ENCODE measurements at regions not wholly inside any gene's neighbourhood (a gene's known extent, or its start where the extent isn't known, plus 50 kb on each side); places are given as distances from the start of the nearest gene placed in this dataset.
"Not testable (repeated sequence)": the region's sequence is repeated elsewhere in the genome, so short reads cannot be mapped to it uniquely, and the experiment has no call there.

DNA sequence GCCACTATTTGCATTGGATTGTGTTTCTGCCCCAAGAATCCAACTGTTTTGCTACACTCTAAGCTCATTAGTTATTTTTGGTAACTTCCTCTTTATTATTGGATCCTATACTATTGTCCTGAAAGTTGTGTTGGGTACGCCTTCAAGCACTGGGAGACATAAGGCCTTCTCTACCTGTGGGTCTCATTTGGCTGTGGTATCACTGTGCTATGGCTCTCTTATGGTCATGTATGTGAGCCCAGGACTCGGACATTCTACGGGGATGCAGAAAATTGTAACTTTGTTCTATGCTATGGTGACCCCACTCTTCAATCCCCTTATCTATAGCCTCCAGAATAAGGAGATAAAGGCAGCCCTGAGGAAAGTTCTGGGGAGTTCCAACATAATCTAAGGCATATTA lies 213.6 kb downstream of the POTEM start:
- H3K27me3 Mint-ChIP-seq (ENCODE audit: low read depth in 2 of 2); H3K4me3 ChIP-seq (ENCODE audit: low read length); H3K4me3 Mint-ChIP-seq; H3K36me3 ChIP-seq (ENCODE audit: control insufficient read depth, insufficient read depth, low read length); H3K27ac Mint-ChIP-seq; H3K4me1 ChIP-seq (ENCODE audit: control insufficient read depth, insufficient read depth, low read length); H3K4me1 Mint-ChIP-seq; H3K9me3 ChIP-seq (ENCODE audit: control insufficient read depth, insufficient read depth, low read length); H3K27ac ChIP-seq (ENCODE audit: low read length); ATAC-seq; DNase-seq; intact Hi-C loops (cut with micrococcal nuclease); H3K27me3 ChIP-seq (ENCODE audit: control insufficient read depth, insufficient read depth, low read length); H3K9me3 Mint-ChIP-seq; H3K36me3 Mint-ChIP-seq: not testable (repeated sequence)
- 71% methylated on average over 1 of the region's 3 CpGs for WGBS (ENCODE audit: insufficient coverage)

DNA sequence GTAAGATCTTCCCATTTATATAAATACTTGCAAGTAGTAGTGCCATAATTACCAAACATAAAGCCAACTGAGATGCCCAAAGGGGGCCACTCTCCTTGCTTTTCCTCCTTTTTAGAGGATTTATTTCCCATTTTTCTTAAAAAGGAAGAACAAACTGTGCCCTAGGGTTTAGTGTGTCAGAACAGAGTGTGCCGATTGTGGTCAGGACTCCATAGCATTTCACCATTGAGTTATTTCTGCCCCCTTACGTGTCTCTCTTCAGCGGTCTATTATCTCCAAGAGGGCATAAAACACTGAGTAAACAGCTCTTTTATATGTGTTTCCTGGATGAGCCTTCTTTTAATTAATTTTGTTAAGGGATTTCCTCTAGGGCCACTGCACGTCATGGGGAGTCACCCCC lies 227.9 kb downstream of the POTEM start:
- DNase-seq; H3K36me3 ChIP-seq (ENCODE audit: control insufficient read depth, insufficient read depth, low read length); H3K9me3 ChIP-seq (ENCODE audit: control insufficient read depth, insufficient read depth, low read length); intact Hi-C loops (cut with micrococcal nuclease); H3K9me3 Mint-ChIP-seq; H3K27ac ChIP-seq (ENCODE audit: low read length); H3K4me3 Mint-ChIP-seq; H3K4me1 Mint-ChIP-seq; H3K4me1 ChIP-seq (ENCODE audit: control insufficient read depth, insufficient read depth, low read length); H3K27me3 Mint-ChIP-seq (ENCODE audit: low read depth in 2 of 2); H3K36me3 Mint-ChIP-seq; H3K4me3 ChIP-seq (ENCODE audit: low read length); ATAC-seq; H3K27ac Mint-ChIP-seq; H3K27me3 ChIP-seq (ENCODE audit: control insufficient read depth, insufficient read depth, low read length): not testable (repeated sequence)
- 89% methylated on average over 3 of the region's 4 CpGs for WGBS (ENCODE audit: insufficient coverage)

DNA sequence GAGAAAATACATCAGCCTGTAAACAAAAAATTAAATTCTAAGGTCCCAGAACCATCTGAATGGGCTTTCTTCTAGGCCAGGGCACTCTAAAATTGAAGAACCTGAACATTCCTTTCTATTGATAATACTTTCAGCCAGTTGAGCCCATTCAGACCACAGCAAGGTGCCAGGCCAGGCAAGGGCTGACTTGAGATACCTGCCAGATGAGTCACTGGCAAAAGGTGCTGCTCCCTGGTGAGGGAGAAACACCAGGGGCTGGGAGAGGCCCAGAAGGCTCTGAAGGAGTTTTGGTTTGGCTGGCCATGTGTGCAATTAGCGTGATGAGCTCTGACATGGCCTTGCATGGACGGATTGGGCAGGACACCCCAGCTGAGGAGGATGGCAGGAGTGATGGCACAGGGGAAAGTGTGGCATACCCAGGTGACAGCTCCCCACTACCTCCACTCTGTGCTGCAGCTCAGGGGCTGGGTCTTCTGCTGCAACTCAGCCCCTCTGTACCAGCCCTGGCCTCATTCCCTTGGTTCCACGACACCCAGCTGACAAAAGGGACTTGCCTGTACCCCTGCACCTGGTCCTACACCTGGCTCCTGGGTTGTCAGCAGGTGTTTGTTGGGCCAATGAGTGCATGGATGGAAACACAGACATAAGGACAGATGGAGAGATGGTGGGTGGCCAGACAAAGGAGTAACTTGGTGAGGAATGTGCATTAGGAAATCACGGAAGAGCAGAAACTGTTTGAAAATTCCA lies 230.4 kb downstream of the POTEM start:
- WGBS (ENCODE audit: insufficient coverage) = 56% methylated on average over 1 of the region's 4 CpGs
- H3K27me3 Mint-ChIP-seq (ENCODE audit: low read depth in 2 of 2); H3K27ac Mint-ChIP-seq; H3K4me1 Mint-ChIP-seq; H3K36me3 ChIP-seq (ENCODE audit: control insufficient read depth, insufficient read depth, low read length); H3K27ac ChIP-seq (ENCODE audit: low read length); H3K4me1 ChIP-seq (ENCODE audit: control insufficient read depth, insufficient read depth, low read length); H3K27me3 ChIP-seq (ENCODE audit: control insufficient read depth, insufficient read depth, low read length); H3K9me3 ChIP-seq (ENCODE audit: control insufficient read depth, insufficient read depth, low read length); intact Hi-C loops (cut with micrococcal nuclease); H3K9me3 Mint-ChIP-seq; ATAC-seq; H3K4me3 Mint-ChIP-seq; DNase-seq; H3K36me3 Mint-ChIP-seq; H3K4me3 ChIP-seq (ENCODE audit: low read length): not testable (repeated sequence)

DNA sequence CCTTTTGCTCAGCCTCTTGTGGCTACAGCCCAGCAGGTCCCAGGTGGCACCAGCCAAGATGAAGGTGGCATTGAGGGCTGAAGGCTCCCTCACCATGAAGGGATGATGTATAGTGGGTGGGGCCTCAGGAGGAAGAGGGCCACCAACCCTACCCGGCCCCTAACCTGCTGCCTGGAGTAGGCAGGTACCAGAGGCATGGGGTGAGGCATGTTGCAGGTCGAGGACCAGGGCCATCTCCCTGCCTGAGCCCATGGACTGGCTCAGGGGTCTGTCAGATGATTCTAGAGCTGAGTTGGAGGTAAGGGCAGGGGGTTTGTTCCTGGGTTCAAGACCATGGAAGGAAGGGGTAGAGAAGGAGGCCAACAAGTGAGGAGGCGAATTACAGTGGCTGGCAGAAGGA lies 231.1 kb downstream of the POTEM start:
- H3K4me1 ChIP-seq (ENCODE audit: control insufficient read depth, insufficient read depth, low read length); intact Hi-C loops (cut with micrococcal nuclease); H3K9me3 Mint-ChIP-seq; ATAC-seq; H3K27ac Mint-ChIP-seq; H3K4me3 Mint-ChIP-seq; H3K4me3 ChIP-seq (ENCODE audit: low read length); H3K36me3 ChIP-seq (ENCODE audit: control insufficient read depth, insufficient read depth, low read length); H3K4me1 Mint-ChIP-seq; H3K36me3 Mint-ChIP-seq; DNase-seq; H3K27ac ChIP-seq (ENCODE audit: low read length); H3K9me3 ChIP-seq (ENCODE audit: control insufficient read depth, insufficient read depth, low read length); H3K27me3 Mint-ChIP-seq (ENCODE audit: low read depth in 2 of 2); H3K27me3 ChIP-seq (ENCODE audit: control insufficient read depth, insufficient read depth, low read length): not testable (repeated sequence)
- 22% methylated on average over 2 of the region's 3 CpGs for WGBS (ENCODE audit: insufficient coverage)

DNA sequence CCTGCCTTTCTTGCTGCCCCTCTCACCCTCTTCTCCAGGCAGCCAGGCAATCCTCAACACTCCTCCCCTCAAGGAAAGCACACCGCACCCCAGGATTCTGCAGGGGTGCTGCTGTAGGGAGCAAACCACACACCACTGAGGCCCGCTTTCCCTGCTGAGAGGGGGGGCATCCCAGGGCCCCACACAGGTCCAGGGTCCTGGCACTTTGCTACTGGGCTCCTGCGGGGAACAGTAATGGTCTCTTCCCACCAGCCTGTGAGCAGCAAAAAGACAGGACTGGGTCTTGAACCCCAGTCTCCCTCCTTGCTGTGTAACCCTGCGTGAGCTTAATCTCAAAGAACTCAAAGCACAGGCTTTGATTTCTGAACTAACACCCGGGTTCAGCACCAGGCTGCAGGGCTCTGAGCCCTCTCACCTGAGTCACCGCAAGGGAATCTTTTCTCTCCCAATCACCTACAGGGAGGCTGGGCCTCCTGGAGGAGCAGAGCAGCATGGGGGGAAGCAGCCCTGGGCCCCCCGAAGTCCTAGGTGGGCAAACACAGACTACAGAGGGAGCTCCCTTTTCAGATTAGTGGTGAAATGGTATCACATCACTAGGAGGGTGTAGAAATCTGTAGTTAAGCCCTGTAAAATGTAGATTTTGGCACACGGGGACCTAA lies 232.6 kb downstream of the POTEG start:
- H3K4me1 ChIP-seq (ENCODE audit: control insufficient read depth, insufficient read depth, low read length); H3K27ac Mint-ChIP-seq; H3K9me3 Mint-ChIP-seq; H3K27me3 ChIP-seq (ENCODE audit: control insufficient read depth, insufficient read depth, low read length); H3K27ac ChIP-seq (ENCODE audit: low read length); H3K4me3 Mint-ChIP-seq; H3K36me3 Mint-ChIP-seq; DNase-seq; ATAC-seq; H3K4me1 Mint-ChIP-seq; H3K27me3 Mint-ChIP-seq (ENCODE audit: low read depth in 2 of 2); H3K4me3 ChIP-seq (ENCODE audit: low read length); intact Hi-C loops (cut with micrococcal nuclease); H3K9me3 ChIP-seq (ENCODE audit: control insufficient read depth, insufficient read depth, low read length); H3K36me3 ChIP-seq (ENCODE audit: control insufficient read depth, insufficient read depth, low read length): not testable (repeated sequence)
- 83% methylated on average over 4 of the region's 8 CpGs for whole genome bisulfite sequencing (ENCODE audit: insufficient coverage)

DNA sequence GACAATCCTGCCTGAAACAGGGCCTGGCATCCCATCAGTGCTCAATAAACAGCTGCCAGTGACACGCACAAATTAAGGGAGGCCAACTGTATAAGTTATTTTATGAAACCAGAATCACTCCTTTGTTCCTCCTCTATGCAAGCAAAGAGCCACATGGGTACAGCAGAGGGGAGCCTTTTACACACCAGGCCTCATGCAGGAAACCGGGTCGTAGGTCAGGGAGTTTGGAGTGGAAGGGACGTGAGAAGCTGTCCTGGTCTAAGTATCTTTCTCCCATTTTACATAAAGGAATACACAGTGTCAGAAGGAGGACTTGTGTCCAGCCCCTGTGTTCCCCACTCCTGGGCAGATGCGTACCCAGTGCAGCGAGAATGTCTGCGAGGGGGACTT lies 232.1 kb downstream of the POTEG start:
- H3K9me3 ChIP-seq (ENCODE audit: control insufficient read depth, insufficient read depth, low read length); DNase-seq; H3K4me3 ChIP-seq (ENCODE audit: low read length); ATAC-seq; H3K4me3 Mint-ChIP-seq; intact Hi-C loops (cut with micrococcal nuclease); H3K27me3 ChIP-seq (ENCODE audit: control insufficient read depth, insufficient read depth, low read length); H3K27ac ChIP-seq (ENCODE audit: low read length); H3K36me3 ChIP-seq (ENCODE audit: control insufficient read depth, insufficient read depth, low read length); H3K27ac Mint-ChIP-seq; H3K27me3 Mint-ChIP-seq (ENCODE audit: low read depth in 2 of 2); H3K4me1 ChIP-seq (ENCODE audit: control insufficient read depth, insufficient read depth, low read length); H3K9me3 Mint-ChIP-seq; H3K36me3 Mint-ChIP-seq; H3K4me1 Mint-ChIP-seq: not testable (repeated sequence)
- 67% methylated on average over 1 of the region's 7 CpGs for WGBS (ENCODE audit: insufficient coverage)

DNA sequence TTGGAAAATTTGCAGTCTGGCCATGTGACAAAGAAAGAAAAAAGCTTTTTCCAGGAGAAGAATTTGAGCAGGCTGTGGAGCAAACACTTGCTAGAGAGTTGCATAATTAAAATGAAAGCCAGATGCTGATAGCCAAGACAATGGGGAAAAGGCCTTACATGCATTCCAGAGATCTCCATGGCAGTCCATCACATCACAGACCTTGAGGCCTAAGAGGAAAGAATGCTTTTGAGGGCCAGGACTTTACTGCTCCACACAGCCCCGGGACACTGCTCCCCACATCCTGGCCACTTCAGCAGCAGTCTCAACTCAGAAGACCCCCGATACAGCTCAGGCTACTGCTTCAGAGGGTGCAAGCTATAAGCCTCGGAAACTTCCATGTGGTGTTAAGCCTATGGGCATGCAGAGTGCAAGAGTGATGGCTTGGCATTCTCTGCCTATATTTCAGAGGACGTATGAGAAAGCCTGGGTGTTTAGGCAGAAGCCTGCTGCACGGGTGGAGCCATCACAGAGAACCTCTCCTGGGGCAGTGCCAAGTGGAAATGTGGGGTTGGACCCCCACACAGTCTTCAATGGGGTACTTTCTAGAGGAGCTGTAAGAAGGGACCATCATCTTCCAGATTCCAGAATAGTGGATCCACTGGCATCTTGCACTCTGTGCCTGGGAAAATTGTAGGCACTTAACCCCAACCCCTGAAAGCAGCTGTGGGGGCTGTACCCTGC lies 230.7 kb downstream of the POTEG start:
- H3K36me3 Mint-ChIP-seq; intact Hi-C loops (cut with micrococcal nuclease); H3K27ac ChIP-seq (ENCODE audit: low read length); DNase-seq; H3K4me3 Mint-ChIP-seq; H3K27me3 ChIP-seq (ENCODE audit: control insufficient read depth, insufficient read depth, low read length); ATAC-seq; H3K36me3 ChIP-seq (ENCODE audit: control insufficient read depth, insufficient read depth, low read length); H3K9me3 ChIP-seq (ENCODE audit: control insufficient read depth, insufficient read depth, low read length); H3K4me1 Mint-ChIP-seq; H3K4me1 ChIP-seq (ENCODE audit: control insufficient read depth, insufficient read depth, low read length); H3K4me3 ChIP-seq (ENCODE audit: low read length); H3K9me3 Mint-ChIP-seq; H3K27me3 Mint-ChIP-seq (ENCODE audit: low read depth in 2 of 2); H3K27ac Mint-ChIP-seq: not testable (repeated sequence)
- 39% methylated on average over 2 of the region's 5 CpGs for WGBS (ENCODE audit: insufficient coverage)

Data from natural killer cell (primary cell).